ENCODE measurements at regions not wholly inside any gene's neighbourhood (a gene's known extent, or its start where the extent isn't known, plus 50 kb on each side); places are given as distances from the start of the nearest gene placed in this dataset.
"Not testable (repeated sequence)": the region's sequence is repeated elsewhere in the genome, so short reads cannot be mapped to it uniquely, and the experiment has no call there.

DNA sequence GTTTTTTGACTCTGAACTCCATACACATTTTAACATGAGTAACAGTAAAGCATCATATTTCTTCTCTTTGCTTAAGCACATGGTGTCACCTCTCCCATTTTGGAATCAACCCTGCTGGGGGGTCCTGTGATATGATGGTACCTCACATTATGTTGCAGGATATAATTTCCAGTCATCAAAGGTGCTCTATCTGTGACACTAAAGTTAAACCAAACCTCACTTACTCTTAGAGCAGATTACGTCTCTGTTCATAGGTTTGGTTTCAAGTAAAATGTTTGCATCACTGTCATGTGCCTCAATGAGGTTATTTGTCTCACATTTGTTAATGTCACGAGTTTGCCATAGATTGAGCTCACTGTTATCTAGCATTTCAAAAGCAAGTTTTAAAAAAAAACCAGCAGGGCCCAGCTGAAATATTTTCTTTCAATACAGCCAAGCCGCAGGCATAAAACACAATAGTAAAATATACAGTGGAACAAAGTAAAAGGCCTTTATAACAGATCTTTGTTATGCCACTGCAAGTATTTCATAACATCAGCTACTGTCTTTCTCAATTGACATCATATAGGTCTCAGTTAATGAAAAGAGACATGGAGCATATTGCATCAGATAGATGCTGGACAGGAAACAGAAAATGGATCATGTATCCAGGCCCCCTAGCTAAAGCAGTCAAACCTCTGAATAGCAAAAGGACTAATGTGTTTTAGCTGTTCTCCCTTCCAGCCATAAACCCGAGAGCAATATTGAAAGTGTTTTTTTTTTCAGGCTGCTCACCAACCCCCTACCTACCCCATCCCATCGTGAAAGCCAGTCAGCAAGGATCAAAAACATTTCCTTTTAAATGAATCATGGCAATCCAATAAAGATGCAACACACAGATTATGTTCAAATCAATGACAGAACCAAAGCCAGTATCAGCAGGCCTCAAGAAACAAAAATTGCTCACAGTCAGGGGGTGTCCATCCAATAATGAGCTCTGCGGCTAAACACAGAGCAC, 182.1 kb upstream of the ITGA1 start:
- Mint-ChIP-seq H3K9me3 (no peaks in the 10 kb centered on the region), H3K4me3 (ENCODE audit: low read depth) (no peak overlapping the region), H3K4me1 (ENCODE audit: low read depth) (no peaks in the 10 kb centered on the region)

DNA sequence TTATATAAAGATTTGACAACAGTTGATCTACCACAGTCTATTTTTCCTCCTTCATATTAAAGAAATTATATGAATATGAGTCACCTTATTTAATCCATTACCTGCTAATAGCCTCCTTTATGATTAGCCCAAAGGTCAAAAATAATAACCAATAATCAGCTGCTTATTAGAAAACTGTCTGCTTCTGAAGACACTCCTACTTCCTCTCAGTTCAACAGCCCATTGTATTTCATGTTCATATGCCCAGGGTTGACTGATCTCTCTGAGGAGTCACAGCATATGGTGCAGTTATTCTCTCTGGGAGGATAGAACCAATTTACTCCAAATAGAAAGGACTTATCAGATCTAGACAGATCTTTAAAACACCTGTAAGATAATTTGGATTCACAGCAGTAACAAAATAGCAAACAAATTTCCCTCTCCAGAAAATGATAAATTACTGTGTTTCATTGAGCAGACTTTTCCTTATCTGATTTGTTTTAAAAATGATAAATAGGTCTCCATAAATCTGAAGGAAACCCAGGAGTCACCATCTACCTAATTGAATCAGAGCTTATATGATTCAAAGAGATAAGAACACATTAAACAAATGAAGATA, 180.4 kb upstream of the ITGA1 start:
- no peak for DNase-seq (ENCODE audit: low spot score)
- Mint-ChIP-seq H3K4me1 (ENCODE audit: low read depth) (no peaks in the 10 kb centered on the region), H3K4me3 (ENCODE audit: low read depth) (no peak overlapping the region), H3K9me3 (no peaks in the 10 kb centered on the region), H3K36me3 (ENCODE audit: low read depth) (no peaks in the 10 kb centered on the region), H3K27me3 (ENCODE audit: low read depth) (no peaks in the 10 kb centered on the region), H3K27ac (no peak overlapping the region)
- intact Hi-C loops (cut with micrococcal nuclease) = no loop called here

More for the DNA sequence above, 182.1 kb upstream of the ITGA1 start:
- Mint-ChIP-seq H3K27me3 (ENCODE audit: low read depth) (no peaks in the 10 kb centered on the region), H3K27ac (no peak overlapping the region), H3K36me3 (ENCODE audit: low read depth) (no peaks in the 10 kb centered on the region)
- no peak for DNase-seq (ENCODE audit: low spot score)
- intact Hi-C loops (cut with micrococcal nuclease) = no loop called here

DNA sequence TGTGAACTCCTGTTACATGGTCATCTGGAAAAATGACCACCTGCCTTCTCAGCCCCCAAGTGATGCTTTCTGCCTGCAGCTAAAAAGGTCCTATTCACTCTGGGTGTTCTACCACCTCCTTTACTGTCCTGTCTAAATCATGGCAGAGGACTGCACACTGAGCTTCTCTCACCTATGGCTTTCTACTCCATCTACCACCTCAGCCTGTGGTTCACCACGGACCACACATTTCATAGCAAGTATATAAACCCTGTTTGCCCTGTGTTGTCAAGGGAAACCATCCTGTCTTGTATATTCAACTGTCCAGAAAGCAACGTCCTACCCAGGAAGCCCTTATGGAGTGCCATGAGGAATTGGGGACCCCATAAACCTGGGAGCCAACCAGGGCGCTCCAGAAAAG, 167.4 kb upstream of the ITGA1 start:
- H3K4me1 Mint-ChIP-seq (ENCODE audit: low read depth) = no peaks in the 10 kb centered on the region
- no peak for DNase-seq (ENCODE audit: low spot score)
- no peak overlapping the region for H3K27ac Mint-ChIP-seq
- no peaks in the 10 kb centered on the region for H3K9me3 Mint-ChIP-seq
- H3K36me3 Mint-ChIP-seq (ENCODE audit: low read depth) = no peaks in the 10 kb centered on the region
- peaks cover 2% of the 10 kb centered on the region for H3K27me3 Mint-ChIP-seq (ENCODE audit: low read depth)
- intact Hi-C loops (cut with micrococcal nuclease) = no loop called here
- H3K4me3 Mint-ChIP-seq (ENCODE audit: low read depth) = no peak overlapping the region

DNA sequence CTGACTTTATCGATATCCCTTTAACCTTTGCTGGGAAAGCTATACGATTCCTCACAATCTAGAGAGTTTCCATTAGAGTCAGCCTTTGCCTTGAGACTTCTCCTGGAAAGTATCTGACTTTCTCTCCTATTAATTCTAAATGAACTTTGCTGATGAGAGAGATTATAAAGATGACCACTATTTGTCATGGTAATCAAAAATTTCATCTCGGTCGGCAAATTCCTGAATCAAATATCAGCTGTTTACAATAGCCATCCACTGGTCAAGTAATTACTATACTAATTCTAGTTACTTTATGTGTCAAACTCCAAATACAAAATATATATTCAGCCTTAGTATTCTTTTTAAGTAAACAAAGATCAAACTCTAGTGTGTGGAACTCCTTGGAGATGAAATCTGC, 164.4 kb upstream of the ITGA1 start:
- H3K36me3 Mint-ChIP-seq (ENCODE audit: low read depth) = no peaks in the 10 kb centered on the region

GRCh38 chr5:52624291-52624690, 163.4 kb upstream of the ITGA1 start:
- no peak overlapping the region for H3K27ac Mint-ChIP-seq
- H3K27me3 Mint-ChIP-seq (ENCODE audit: low read depth) = peaks cover 2% of the 10 kb centered on the region
- intact Hi-C loops (cut with micrococcal nuclease) = no loop called here
- no peak for DNase-seq (ENCODE audit: low spot score)
- no peak overlapping the region for H3K4me3 Mint-ChIP-seq (ENCODE audit: low read depth)
- no peaks in the 10 kb centered on the region for H3K4me1 Mint-ChIP-seq (ENCODE audit: low read depth)
- no peaks in the 10 kb centered on the region for H3K9me3 Mint-ChIP-seq
- H3K36me3 Mint-ChIP-seq (ENCODE audit: low read depth) = no peaks in the 10 kb centered on the region

More for the DNA sequence above, 164.4 kb upstream of the ITGA1 start:
- H3K9me3 Mint-ChIP-seq = no peaks in the 10 kb centered on the region
- no peaks in the 10 kb centered on the region for H3K4me1 Mint-ChIP-seq (ENCODE audit: low read depth)
- H3K27me3 Mint-ChIP-seq (ENCODE audit: low read depth) = peaks cover 2% of the 10 kb centered on the region
- DNase-seq (ENCODE audit: low spot score) = no peak
- intact Hi-C loops (cut with micrococcal nuclease) = no loop called here
- no peak overlapping the region for H3K4me3 Mint-ChIP-seq (ENCODE audit: low read depth)
- H3K27ac Mint-ChIP-seq = no peak overlapping the region

DNA sequence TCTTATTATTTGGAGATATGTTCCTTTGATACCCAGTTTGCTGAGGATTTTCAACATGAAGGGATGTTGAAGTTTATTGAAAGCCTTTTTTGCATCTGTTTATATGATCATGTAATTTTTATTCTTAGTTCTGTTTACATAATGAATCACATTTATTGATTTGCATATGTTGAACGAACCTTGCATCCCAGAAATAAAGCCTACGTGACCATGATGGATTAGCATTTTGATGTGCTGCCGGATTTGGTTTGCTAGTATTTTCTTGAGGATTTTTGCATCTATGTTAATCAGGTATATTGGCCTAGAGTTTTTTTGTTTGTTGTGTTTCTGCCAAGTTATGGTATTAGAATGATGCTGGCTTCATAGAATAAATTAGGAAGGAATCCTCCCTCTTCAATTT, 161.4 kb upstream of the ITGA1 start:
- DNase-seq (ENCODE audit: low spot score) = no peak
- H3K4me1 Mint-ChIP-seq (ENCODE audit: low read depth) = no peaks in the 10 kb centered on the region
- peaks cover 2% of the 10 kb centered on the region for H3K27me3 Mint-ChIP-seq (ENCODE audit: low read depth)
- no peaks in the 10 kb centered on the region for H3K9me3 Mint-ChIP-seq
- intact Hi-C loops (cut with micrococcal nuclease) = no loop called here
- no peak overlapping the region for H3K27ac Mint-ChIP-seq
- no peaks in the 10 kb centered on the region for H3K36me3 Mint-ChIP-seq (ENCODE audit: low read depth)
- H3K4me3 Mint-ChIP-seq (ENCODE audit: low read depth) = no peak overlapping the region

DNA sequence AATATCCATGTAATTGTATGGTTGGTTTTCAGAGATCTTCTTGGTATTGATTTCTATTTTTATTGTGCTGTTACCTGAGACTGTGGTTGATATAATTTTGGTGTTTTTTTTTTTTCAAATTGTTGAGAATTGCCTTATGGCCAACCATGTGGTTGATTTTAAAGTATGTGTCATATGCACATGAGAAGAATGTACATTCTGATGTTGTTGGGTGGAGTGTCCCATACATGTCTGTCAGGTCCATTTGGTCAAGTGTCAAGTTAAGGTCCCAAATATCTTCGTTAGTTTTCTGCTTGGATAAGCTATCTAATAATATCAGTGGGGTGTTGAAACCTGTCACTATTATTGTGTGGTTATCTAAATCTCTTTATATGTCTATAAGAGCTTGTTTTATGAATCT, 160.0 kb upstream of the ITGA1 start:
- no peaks in the 10 kb centered on the region for H3K27me3 Mint-ChIP-seq (ENCODE audit: low read depth)
- no peaks in the 10 kb centered on the region for H3K9me3 Mint-ChIP-seq
- no peak overlapping the region for H3K27ac Mint-ChIP-seq
- intact Hi-C loops (cut with micrococcal nuclease) = no loop called here
- no peaks in the 10 kb centered on the region for H3K4me1 Mint-ChIP-seq (ENCODE audit: low read depth)
- H3K4me3 Mint-ChIP-seq (ENCODE audit: low read depth) = no peak overlapping the region
- H3K36me3 Mint-ChIP-seq (ENCODE audit: low read depth) = no peaks in the 10 kb centered on the region
- DNase-seq (ENCODE audit: low spot score) = no peak

GRCh38 chr5:52632281-52632680, 155.4 kb upstream of the ITGA1 start:
- no peak for DNase-seq (ENCODE audit: low spot score)
- intact Hi-C loops (cut with micrococcal nuclease) = no loop called here
- no peak overlapping the region for H3K27ac Mint-ChIP-seq
- no peak overlapping the region for H3K4me3 Mint-ChIP-seq (ENCODE audit: low read depth)
- H3K9me3 Mint-ChIP-seq = no peaks in the 10 kb centered on the region
- no peaks in the 10 kb centered on the region for H3K27me3 Mint-ChIP-seq (ENCODE audit: low read depth)
- no peaks in the 10 kb centered on the region for H3K4me1 Mint-ChIP-seq (ENCODE audit: low read depth)
- no peaks in the 10 kb centered on the region for H3K36me3 Mint-ChIP-seq (ENCODE audit: low read depth)

GRCh38 chr5:52634171-52634570, 153.5 kb upstream of the ITGA1 start:
- DNase-seq (ENCODE audit: low spot score); H3K27ac Mint-ChIP-seq; H3K9me3 Mint-ChIP-seq; intact Hi-C loops (cut with micrococcal nuclease); H3K4me3 Mint-ChIP-seq (ENCODE audit: low read depth); H3K4me1 Mint-ChIP-seq (ENCODE audit: low read depth); H3K27me3 Mint-ChIP-seq (ENCODE audit: low read depth); H3K36me3 Mint-ChIP-seq (ENCODE audit: low read depth): not testable (repeated sequence)

- no peak overlapping the region for H3K27ac Mint-ChIP-seq
- H3K27me3 Mint-ChIP-seq (ENCODE audit: low read depth) = peaks cover 2% of the 10 kb centered on the region
- no peaks in the 10 kb centered on the region for H3K36me3 Mint-ChIP-seq (ENCODE audit: low read depth)
- no peak for DNase-seq (ENCODE audit: low spot score)
- no peaks in the 10 kb centered on the region for H3K4me1 Mint-ChIP-seq (ENCODE audit: low read depth)
- H3K9me3 Mint-ChIP-seq = no peaks in the 10 kb centered on the region
- no peak overlapping the region for H3K4me3 Mint-ChIP-seq (ENCODE audit: low read depth)
- intact Hi-C loops (cut with micrococcal nuclease) = no loop called here
These were observed 149.0 kb upstream of the ITGA1 start for GRCh38 chr5:52638732-52639131.

- no peak overlapping the region for H3K4me3 Mint-ChIP-seq (ENCODE audit: low read depth)
- no peaks in the 10 kb centered on the region for H3K36me3 Mint-ChIP-seq (ENCODE audit: low read depth)
- intact Hi-C loops (cut with micrococcal nuclease) = no loop called here
- no peak for DNase-seq (ENCODE audit: low spot score)
- no peaks in the 10 kb centered on the region for H3K9me3 Mint-ChIP-seq
- H3K27me3 Mint-ChIP-seq (ENCODE audit: low read depth) = peaks cover 10% of the 10 kb centered on the region
- H3K27ac Mint-ChIP-seq = no peak overlapping the region
- H3K4me1 Mint-ChIP-seq (ENCODE audit: low read depth) = no peaks in the 10 kb centered on the region
These were observed 139.0 kb upstream of the ITGA1 start for GRCh38 chr5:52648726-52649125.

- DNase-seq (ENCODE audit: low spot score) = no peak
- intact Hi-C loops (cut with micrococcal nuclease) = no loop called here
- Mint-ChIP-seq H3K27me3 (ENCODE audit: low read depth) (peaks cover 27% of the 10 kb centered on the region), H3K4me3 (ENCODE audit: low read depth) (no peak overlapping the region), H3K4me1 (ENCODE audit: low read depth) (no peaks in the 10 kb centered on the region), H3K27ac (no peak overlapping the region), H3K36me3 (ENCODE audit: low read depth) (no peaks in the 10 kb centered on the region), H3K9me3 (no peaks in the 10 kb centered on the region)
These were observed 132.6 kb upstream of the ITGA1 start for GRCh38 chr5:52655163-52655562.

- intact Hi-C loops (cut with micrococcal nuclease) = loop anchor here (2.0 kb wide), 2 partner anchors 1276 to 1694 kb away; no protein-coding TSS in a partner anchor
- no peaks in the 10 kb centered on the region for H3K9me3 Mint-ChIP-seq
- H3K27ac Mint-ChIP-seq = no peak overlapping the region
- no peak overlapping the region for H3K4me3 Mint-ChIP-seq (ENCODE audit: low read depth)
- H3K36me3 Mint-ChIP-seq (ENCODE audit: low read depth) = no peaks in the 10 kb centered on the region
- H3K4me1 Mint-ChIP-seq (ENCODE audit: low read depth) = no peaks in the 10 kb centered on the region
- no peak for DNase-seq (ENCODE audit: low spot score)
- peaks cover 29% of the 10 kb centered on the region for H3K27me3 Mint-ChIP-seq (ENCODE audit: low read depth)
These were observed 131.0 kb upstream of the ITGA1 start for GRCh38 chr5:52656569-52657246.
